NCI-H1092 treated with DMSO at 0.1 percent for 48 hours (cell line): ENCODE measurements at regions not wholly inside any gene's neighbourhood (a gene's known extent, or its start where the extent isn't known, plus 50 kb on each side); places are given as distances from the start of the nearest gene placed in this dataset.
"Not testable (repeated sequence)": the region's sequence is repeated elsewhere in the genome, so short reads cannot be mapped to it uniquely, and the experiment has no call there.

Experiments
- DNase-seq: peaks from one replicate; lab custom pipeline; 2025; lab: John Stamatoyannopoulos, UW

DNA sequence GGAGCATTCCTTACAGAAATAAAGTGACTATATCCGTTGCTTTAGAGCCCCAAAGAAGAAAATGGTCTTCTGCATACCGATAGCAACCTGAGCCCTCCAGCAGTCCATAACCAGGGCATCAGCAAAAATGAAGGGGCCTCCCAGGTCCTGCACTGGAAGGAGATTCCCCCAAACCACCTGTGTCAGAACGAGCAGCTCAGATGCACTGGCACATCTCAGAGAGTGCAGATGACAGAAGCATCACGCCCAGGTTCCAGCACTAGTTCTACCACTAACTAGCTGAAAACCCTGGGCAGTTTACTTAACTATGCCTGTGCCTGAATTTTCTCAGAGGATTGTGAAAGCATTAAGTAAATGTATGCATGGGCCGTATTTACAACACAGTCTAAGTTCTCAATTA is 466.7 kb upstream of the MYT1L start:
- DNase-seq, result no peak

DNA sequence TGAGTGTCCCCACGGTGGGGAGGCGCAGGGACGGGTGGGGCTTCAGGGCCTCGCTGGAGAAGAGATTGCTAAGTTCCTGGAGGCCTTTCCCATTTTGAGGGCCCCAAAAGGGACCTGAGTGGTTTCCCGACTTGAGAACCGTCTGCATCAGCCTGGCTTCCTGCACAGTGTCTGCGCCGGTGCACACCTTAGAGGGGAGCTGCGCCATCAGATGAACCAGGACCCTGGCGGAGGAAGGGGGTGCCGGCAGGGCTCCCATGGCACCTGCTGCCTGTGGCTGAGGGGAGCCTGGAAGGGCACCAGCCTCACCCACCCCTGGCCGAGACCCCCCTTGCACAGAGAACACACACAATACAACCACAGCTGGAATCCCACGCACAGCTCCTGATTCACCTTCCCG is 465.1 kb upstream of the MYT1L start:
- DNase-seq, result no peak

DNA sequence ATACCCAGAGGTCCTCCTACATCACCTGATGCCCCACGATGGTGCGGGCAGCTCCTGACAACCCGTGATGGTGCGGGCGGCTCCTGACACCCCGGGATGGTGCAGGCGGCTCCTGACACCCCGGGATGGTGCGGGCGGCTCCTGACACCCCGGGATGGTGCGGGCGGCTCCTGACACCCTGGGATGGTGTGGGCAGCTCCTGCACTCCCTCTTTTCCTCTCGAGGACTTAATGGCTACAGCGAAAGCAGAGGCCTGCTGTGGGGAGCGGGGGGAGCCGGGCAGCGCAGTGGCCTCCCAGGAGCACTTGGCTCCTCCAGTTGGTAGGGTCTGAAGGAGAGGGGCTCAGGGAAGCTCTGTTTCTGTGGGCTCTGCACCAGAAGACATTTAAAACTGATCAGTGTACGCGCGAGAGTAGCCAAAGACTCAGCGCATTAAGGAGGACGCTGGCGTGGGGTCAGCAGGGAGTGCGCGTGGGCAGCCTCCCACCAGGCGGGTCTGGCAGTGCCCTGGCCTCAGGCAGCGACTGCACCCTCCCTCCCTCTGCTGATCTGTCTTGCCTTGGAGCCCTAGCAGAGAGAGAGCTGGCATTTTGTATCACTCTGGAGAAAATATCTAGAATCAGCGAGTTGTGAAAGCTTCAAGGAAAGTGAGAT is 464.5 kb upstream of the MYT1L start:
- no peak for DNase-seq

DNA sequence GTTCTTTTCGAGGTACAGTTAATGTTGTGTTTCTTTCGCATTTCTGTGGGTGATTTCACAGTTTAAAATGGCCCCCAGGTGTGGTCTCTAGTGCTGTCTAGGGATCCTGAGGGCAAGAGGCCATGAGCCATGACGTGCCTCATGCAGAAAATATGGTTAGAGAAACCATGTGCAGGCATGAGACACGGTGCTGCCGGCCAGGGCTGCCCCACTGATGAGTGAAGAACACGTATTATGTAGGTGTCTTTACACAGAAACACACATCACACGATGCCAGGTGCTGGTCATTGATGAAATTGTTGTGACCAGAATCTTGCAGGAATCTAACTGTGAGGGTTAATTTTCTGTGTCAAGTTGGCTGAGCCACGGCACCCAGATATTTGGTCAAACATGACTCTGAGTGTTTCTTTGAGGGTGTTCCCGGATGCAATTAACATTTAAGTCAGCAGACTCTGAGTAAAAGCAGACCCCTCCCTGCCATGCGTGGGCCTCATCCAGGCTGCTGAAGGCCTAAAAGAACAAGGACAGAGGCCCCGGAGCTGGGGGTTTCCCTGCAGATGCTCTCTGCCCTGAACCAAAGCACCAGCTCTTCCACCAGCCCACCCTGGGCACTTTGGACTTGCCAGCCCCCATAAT is 463.0 kb upstream of the MYT1L start:
- DNase-seq, result no peak

DNA sequence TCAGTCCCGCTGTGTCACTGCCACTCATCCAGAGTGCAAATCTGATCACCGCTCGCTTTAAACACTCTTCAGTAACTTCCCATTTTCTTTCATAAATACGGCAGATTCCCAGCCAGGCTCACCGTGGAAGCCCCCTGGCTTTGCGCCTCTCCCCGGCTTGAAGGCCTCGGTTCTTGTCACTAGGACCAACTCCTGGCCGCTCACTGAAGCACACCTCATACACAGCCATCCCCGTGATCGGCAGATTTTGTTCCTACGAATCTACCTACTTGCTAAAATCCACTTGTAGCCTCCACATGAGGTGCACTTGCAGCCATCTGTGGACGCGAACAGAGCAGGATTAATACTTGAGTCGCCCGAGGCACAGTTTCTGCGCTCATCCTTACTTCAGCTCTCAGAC is 462.4 kb upstream of the MYT1L start:
- DNase-seq, result no peak

DNA sequence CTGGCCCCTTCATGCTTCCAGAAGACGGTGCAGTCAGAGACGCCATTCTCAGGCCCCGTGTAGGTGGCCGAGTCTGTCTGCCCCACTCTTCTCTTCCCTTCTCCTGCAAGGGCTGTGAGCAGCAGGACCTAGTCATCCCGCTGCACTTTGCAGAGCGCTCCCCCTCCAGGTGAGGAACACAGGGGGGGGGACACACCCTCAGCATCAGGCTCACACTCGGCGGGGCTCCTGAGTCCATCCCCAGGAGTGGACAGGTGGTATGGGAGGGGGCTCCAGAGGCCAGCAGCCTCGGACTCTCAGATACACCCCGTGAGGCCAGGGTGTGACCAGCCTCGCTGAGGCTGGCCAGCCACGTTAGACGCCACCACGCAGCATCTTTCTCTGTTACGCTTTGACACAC is 460.5 kb upstream of the MYT1L start:
- DNase-seq, result no peak

DNA sequence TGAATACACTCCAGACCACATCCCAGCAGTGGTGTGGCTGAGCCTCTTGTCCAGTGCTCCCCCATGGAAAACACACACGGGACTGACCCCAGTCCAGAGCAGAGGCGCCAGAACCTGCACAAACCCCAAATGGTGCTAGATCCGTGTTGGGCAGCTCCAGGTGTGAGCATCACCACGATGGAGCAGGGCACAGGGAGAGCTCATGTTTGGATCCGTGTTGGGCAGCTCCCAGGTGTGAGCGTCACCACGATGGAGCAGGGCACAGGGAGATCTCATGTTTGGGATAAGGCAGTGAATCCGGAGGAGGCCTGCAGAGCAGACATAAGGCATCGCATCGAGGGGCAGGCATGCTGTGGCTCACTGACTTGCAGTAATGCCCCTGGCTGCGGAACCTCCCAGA is 460.0 kb upstream of the MYT1L start:
- DNase-seq, result no peak

DNA sequence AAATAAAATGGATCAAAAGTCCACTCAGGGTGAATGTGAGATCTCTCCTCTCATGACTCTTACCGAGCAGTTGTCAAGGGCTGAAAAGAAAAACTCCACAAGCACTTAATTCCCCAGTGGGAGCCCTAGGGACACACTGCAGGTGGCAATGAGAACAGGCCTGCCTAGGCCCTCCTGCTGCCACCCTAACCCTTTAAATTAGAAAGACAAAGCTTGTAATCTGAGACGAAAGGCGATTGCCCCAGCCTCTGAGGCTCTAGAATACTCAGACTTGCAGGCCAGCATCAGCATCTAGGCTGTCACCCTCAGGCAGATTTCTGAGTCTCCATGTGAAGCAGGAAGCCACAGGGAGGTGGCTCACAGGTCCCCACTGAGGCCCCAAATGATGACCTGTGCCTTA is 457.0 kb upstream of the MYT1L start:
- DNase-seq, result peak; percentile 21

DNA sequence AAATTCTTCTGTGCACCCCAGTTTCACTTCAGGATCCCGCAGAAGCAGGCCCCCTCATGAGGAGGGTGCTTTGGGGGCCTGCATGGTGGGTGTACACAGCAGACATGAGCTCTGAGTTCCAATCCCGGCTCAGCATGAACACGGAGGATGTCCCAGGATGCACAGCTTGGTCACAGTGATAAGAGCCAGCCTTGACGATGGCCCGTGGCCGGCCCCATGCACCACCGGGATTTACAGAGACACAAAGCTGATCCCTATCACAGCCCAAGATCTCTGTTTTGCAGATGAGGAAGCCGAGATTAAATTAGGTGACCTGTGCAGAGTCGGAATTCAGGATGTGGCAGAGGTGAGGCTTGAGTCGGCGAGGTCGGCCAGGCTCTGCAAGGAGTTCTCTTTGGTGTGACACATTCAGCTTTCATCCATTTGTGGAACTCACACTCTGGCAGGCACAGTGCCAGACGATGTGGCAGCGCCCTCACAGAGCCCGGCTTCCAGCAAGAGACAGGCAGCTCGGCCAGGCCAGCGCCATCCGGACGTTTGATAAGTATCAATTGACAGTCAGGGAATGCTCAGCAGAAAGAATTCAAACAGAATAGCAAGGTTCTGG is 456.3 kb upstream of the MYT1L start:
- DNase-seq, result no peak

DNA sequence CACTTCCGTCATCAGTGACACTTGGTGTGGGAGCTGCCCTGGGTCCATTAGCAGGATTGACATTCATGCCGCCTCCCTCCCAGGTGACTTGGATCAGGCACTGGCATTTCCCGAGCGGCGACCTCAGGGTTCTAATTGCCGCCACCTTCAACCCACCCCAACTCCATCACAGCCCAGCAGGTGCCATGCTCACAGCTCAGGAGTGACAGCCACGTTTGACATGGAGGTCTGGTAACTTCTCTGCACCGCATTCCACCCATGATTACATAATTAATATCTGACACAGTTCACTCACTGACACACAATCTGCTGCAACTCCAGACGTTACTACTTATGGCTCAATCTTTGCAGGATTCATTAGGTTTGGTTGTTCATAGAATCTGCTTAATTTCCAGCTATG is 450.9 kb upstream of the MYT1L start:
- no peak for DNase-seq

DNA sequence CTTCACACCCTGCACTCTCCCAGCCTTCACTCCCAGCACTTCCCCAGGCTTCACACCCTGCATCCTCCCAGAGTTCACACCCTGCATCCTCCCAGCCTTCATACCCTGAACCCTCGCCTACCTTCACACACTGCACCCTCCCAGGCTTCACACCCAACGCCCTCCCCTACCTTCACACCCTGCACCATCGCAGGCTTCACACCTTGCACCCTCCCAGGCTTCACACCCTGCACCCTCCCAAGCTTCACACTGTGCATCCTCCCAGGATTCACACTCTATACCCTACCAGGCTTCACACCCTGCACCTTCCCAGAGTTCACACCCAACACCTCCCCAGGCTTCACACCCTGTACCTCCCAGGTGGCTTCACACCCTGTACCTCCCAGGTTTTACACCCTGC is 448.7 kb upstream of the MYT1L start:
- no peak for DNase-seq

DNA sequence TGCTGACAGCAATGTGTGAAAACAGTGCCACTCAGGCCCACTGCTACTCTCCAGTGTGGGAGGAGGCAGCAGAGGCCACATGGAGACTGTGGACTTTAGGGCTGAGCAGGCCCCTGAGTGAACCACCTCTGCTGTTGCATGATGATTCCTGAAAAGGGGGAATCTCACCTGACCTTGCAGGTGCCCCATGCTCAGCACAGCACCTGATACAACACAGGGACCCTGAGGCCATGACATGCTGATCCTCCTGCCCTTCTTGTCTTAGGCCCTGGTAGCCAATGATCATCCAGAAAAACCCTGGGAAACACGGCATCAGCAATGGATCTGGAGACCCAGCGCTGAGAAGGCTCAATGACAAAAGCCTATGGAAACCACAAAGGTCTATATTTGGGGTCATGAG is 446.8 kb upstream of the MYT1L start:
- no peak for DNase-seq

DNA sequence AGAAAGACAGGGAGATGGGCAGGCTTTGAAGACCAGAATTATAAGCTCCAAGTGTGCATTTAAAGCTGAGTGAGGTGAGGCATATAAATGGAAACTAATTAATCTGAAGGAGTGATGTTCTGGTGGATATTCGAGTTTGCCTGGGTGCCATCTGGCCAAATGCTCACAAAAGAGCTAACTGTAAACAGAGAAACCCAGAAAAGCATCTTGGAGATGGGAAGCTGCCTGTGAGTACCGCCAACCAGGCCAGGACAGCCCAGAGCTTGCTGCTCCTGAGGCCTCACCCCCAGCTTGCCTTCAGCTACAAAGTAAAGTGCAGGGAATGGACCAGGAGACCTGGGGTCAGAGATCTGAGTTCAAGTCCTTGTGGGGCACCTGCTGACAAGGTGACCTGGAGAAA is 446.1 kb upstream of the MYT1L start:
- no peak for DNase-seq

DNA sequence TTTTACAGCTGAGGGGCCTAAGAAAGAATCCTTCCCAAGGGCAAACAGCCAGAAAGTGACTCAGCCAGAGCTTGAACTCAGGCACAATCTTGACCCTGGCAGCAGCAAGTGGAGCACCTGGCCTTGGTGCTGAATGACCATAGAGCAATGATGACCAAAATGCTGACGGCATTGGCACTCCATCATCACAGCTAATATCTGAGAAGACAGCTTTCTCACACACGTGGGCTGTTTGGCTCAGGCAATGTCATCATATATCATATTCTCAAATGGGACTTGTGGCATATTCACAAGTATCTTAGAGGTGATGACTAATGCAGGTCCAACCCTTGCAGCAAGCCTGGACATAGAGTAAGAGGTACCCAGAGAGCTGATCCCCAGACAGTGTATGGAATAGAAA is 443.9 kb upstream of the MYT1L start:
- DNase-seq, result no peak

DNA sequence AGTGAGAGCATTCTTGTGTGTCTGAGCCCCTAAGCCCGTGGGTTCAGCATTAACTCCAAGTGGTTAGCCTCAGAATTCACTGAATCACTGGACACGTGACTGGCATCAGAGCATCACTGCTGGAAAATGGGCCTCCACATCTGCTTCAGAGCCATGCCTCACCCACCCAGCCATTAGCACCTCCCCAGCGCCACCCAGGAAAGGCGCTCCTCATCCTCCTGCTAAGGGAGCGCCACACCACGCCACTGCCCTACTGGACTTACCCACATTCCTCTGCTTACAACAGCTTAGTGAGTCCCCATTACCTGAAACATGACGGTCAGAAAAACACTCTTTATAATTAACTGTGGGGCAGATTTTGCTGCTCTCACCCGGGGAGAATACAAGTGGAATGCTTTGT is 442.6 kb upstream of the MYT1L start:
- DNase-seq, result no peak

DNA sequence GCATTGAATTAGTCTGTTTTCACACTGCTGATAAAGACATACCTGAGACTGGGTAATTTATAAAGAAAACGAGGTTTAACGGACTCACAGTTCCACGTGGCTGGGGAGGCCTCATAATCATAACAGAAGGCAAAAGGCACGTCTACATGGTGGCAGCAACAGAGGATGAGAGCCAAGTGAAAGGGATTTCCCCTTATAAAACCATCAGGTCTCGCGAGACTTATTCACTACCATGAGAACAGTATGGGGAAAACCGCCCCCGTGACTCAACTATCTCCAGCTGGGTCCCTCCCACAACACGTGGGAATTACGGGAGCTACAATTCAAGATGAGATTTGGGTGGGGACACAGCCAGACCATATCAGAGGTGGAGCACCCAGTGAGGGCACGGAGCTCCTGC is 442.0 kb upstream of the MYT1L start:
- DNase-seq, result not testable (repeated sequence)

DNA sequence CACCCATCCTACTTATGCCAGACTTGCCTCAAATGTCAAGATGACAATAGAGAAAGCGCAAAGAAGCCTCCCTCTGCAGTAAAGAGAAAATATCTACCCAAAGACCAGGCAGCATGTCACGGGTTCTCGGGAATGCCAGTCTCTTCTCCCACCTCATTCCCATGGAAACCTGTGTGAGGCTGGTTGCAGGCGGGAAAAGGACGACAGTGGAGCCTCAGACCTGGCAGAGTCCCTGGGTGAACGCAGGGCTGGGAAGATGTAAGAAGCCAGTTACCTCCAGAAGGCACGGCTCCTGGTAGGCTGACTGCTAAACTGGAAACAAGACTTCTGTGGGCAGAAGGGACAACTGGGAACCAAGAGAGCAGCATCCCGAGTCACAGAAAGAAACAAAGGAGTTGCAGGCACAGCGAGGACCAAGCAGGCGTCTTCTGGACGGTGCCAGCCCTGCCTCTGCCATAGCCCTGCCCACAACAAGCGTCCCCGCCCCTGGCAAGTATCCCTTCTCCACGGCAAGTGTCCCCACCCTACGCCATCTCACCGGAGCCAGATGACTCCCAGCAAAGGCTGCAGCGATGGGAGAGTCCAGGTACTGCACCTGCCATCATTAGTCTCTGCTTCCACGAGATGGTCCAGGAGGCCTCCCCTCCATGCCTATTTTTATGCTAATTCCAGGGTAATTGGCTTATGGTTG is 440.8 kb upstream of the MYT1L start:
- no peak for DNase-seq

DNA sequence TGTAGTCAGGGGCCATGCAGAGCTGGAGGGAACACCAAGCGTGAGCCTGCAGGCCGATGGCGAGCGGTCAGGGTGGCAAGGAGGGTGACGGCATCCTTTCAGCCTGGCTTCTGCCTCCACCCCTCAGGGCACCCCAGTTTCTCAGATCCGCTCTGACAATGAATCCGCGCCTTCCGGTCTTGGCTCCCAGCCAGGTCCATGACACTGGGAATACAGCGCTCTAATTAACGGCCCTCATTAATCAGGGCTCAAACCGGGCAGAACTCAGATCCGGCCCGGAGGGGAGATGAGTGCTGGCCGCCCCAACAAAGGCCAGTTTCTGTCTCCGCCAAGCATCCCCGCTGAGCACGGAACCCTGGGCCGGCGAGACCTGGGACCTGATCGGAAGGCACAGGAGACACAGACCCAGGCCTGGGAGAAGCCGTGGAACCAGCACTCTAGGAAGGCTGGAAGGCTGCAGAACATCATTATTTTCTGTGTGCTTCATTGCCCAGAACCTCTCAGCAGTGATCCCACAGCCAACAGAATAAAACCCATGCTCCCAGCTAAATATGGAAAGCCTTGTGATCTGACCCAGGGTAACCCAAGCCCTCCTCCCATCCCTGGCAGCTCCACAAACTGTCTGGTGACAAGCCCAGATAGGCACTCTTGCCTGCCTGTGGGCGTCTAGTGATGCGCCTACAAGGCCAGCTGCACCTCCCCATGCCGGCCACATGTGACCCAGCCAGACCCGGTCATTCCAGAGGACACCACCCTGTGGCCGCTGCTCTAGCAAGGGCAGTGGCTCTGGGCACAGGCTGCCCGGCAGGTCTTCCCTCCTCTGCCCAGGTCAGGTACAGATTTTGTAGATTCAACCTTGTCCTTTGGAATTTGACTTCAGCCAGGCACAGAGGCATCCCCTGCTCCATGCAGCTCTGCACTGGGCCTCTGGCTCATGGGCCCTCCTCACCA is 438.7 kb upstream of the MYT1L start:
- peak; percentile 18 for DNase-seq

DNA sequence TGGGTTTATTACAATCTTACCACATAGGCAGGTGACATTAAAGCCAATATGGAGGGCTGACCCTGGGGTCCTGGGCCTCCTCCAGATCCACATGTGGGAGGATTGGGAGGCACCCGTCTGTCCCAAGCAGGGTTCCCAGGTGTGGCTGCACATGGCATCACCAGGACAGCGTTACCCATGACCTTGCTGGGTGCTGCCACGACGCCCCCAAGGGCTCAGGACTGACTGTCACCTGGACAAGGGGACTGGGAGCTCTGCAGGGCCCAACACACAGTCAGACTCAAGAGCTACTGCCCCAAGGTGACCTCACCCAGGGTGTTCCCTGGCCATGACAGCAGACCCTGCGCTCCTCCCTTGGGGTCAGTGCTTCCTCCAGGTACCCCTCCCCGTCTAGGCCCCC is 437.4 kb upstream of the MYT1L start:
- no peak for DNase-seq

DNA sequence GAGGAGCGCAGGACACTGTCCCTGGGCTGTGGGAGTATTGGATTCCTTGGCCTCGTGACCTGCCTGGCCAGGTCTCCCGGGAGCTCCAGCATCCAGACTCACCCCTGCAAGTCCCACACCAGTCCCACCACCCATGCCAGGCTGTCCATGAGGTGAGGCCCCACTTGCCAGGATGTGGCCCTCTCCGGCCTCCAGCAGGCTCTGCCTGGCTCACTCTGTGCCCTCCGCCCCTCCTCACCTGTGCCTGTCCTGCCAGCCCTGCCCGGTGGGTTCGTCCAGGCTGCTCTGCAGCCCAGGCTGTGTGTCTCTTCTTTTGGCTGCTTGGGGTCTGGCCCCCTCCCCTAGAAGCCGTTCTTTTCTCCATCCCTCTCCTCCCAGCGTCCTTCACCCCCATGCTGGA is 436.8 kb upstream of the MYT1L start:
- no peak for DNase-seq

DNA sequence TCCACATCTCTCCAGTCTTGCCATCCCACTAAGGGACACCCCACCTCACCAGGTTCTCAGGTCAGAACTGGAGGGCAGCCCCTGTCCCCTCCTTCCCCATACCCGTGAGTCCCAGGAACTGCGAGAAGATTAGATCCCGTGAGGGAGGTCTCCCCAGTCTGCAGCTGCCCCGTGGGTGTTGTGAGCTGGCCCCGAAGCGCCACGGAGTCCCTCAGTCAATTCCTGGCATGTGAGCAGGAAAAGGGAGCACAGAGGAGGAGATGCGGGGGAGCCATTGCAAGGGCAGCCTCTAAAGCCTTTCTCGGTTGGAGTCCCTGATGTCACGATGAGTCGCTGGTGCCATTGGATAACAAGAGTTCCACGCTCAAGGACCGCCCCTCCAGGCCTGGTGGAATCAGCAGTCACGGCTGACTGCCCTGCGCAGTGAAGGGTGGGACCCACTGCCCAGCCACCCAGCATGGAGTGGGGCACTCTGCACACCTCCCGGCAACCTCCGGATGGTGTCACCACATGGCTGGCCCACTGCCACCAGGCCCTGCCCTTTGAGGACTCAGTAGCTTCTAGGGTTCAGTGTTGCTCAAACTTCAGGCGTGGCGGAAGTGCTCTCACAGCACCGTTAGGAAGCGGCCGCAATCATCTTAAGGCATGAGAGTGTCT is 434.9 kb upstream of the MYT1L start:
- DNase-seq, result no peak
